HepG2 (cell line): ENCODE measurements at regions not wholly inside any gene's neighbourhood (a gene's known extent, or its start where the extent isn't known, plus 50 kb on each side); places are given as distances from the start of the nearest gene placed in this dataset.

Experiments
- NCOA2 ChIP-seq: sonication (generic); formaldehyde crosslinking; IDR thresholded peaks from 2 replicates; pipeline ENCODE4 v1.8.0; 2022; ENCODE audit warnings: inconsistent platforms
- SP1 ChIP-seq, 2 experiments: fragments of 450-650 bp in 1 of 2; sonication (generic) in 1 of 2; formaldehyde crosslinking in 1 of 2; IDR thresholded peaks; 2 replicates each; pipeline versions ENCODE4 v1.4.0 to v1.6.1; 2016 to 2020; ENCODE audit warnings: missing genetic modification reagents in 1 of 2
- TF ChIP-seq, protein P1 (sequence below), 2 experiments: sonication (generic) in 1 of 2; formaldehyde crosslinking in 1 of 2; IDR thresholded peaks; 2 replicates each; pipeline versions ENCODE4 v1.4.0 to v1.6.1; 2018 to 2020; ENCODE audit warnings: missing genetic modification reagents in 2 of 2, borderline replicate concordance in 1 of 2, low read depth in 1 of 2, mild to moderate bottlenecking in 1 of 2, missing biosample characterization in 1 of 2
- TF ChIP-seq, protein P2 (sequence below): sonication (generic); formaldehyde crosslinking; IDR thresholded peaks from 2 replicates; pipeline ENCODE4 v1.5.0; 2020; ENCODE audit warnings: mild to moderate bottlenecking, missing genetic modification reagents, moderate library complexity
- TF ChIP-seq, protein P3 (sequence below): sonication (generic); formaldehyde crosslinking; IDR thresholded peaks from 2 replicates; pipeline ENCODE4 v1.9.0; 2022; ENCODE audit warnings: missing genetic modification reagents, mild to moderate bottlenecking, borderline replicate concordance
- TF ChIP-seq, protein P4 (sequence below), 2 experiments: IDR thresholded peaks; 2 replicates each; pipeline ENCODE4 v1.6.1; 2011 to 2012; ENCODE audit warnings: low read length in 2 of 2, borderline replicate concordance in 1 of 2, low read depth in 1 of 2, mild to moderate bottlenecking in 1 of 2, moderate library complexity in 1 of 2

DNA sequence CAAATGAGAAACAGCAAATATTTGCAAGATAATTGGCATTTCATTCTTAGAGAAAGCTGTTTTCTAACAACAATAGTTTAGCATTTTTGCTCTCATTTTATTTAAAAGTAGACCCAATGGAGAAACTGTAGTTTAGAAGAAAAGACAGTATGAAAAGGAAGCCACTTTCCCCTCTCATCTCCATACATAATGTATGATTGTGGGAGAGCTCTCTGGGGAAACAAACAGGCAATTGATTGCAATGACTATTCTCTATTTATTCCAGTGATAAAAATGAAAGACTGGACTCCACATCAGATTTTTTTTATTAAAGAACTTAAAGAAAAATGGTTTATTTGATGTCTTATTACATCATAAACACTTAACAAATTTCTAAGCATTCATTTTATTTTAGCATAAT lies 116.8 kb upstream of the SASH1 start:
- TF ChIP-seq, protein P1, sequence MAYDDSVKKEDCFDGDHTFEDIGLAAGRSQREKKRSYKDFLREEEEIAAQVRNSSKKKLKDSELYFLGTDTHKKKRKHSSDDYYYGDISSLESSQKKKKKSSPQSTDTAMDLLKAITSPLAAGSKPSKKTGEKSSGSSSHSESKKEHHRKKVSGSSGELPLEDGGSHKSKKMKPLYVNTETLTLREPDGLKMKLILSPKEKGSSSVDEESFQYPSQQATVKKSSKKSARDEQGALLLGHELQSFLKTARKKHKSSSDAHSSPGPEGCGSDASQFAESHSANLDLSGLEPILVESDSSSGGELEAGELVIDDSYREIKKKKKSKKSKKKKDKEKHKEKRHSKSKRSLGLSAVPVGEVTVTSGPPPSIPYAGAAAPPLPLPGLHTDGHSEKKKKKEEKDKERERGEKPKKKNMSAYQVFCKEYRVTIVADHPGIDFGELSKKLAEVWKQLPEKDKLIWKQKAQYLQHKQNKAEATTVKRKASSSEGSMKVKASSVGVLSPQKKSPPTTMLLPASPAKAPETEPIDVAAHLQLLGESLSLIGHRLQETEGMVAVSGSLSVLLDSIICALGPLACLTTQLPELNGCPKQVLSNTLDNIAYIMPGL (CRISPR knock-in tag; IDR thresholded peaks at IDR 0.05; ENCODE audit: borderline replicate concordance in 1 of 2, low read depth in 1 of 2) = no peak
- TF ChIP-seq SP1 (IDR thresholded peaks at IDR 0.05) (no peak), SP1 (CRISPR knock-in tag; IDR thresholded peaks at IDR 0.05) (no peak), NCOA2 (no peak)
- TF ChIP-seq, protein P2, sequence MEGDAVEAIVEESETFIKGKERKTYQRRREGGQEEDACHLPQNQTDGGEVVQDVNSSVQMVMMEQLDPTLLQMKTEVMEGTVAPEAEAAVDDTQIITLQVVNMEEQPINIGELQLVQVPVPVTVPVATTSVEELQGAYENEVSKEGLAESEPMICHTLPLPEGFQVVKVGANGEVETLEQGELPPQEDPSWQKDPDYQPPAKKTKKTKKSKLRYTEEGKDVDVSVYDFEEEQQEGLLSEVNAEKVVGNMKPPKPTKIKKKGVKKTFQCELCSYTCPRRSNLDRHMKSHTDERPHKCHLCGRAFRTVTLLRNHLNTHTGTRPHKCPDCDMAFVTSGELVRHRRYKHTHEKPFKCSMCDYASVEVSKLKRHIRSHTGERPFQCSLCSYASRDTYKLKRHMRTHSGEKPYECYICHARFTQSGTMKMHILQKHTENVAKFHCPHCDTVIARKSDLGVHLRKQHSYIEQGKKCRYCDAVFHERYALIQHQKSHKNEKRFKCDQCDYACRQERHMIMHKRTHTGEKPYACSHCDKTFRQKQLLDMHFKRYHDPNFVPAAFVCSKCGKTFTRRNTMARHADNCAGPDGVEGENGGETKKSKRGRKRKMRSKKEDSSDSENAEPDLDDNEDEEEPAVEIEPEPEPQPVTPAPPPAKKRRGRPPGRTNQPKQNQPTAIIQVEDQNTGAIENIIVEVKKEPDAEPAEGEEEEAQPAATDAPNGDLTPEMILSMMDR = no peak
- TF ChIP-seq, protein P3, sequence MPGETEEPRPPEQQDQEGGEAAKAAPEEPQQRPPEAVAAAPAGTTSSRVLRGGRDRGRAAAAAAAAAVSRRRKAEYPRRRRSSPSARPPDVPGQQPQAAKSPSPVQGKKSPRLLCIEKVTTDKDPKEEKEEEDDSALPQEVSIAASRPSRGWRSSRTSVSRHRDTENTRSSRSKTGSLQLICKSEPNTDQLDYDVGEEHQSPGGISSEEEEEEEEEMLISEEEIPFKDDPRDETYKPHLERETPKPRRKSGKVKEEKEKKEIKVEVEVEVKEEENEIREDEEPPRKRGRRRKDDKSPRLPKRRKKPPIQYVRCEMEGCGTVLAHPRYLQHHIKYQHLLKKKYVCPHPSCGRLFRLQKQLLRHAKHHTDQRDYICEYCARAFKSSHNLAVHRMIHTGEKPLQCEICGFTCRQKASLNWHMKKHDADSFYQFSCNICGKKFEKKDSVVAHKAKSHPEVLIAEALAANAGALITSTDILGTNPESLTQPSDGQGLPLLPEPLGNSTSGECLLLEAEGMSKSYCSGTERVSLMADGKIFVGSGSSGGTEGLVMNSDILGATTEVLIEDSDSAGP (CRISPR knock-in tag) = no peak
- TF ChIP-seq, protein P4, sequence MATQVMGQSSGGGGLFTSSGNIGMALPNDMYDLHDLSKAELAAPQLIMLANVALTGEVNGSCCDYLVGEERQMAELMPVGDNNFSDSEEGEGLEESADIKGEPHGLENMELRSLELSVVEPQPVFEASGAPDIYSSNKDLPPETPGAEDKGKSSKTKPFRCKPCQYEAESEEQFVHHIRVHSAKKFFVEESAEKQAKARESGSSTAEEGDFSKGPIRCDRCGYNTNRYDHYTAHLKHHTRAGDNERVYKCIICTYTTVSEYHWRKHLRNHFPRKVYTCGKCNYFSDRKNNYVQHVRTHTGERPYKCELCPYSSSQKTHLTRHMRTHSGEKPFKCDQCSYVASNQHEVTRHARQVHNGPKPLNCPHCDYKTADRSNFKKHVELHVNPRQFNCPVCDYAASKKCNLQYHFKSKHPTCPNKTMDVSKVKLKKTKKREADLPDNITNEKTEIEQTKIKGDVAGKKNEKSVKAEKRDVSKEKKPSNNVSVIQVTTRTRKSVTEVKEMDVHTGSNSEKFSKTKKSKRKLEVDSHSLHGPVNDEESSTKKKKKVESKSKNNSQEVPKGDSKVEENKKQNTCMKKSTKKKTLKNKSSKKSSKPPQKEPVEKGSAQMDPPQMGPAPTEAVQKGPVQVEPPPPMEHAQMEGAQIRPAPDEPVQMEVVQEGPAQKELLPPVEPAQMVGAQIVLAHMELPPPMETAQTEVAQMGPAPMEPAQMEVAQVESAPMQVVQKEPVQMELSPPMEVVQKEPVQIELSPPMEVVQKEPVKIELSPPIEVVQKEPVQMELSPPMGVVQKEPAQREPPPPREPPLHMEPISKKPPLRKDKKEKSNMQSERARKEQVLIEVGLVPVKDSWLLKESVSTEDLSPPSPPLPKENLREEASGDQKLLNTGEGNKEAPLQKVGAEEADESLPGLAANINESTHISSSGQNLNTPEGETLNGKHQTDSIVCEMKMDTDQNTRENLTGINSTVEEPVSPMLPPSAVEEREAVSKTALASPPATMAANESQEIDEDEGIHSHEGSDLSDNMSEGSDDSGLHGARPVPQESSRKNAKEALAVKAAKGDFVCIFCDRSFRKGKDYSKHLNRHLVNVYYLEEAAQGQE (IDR thresholded peaks at IDR 0.05; ENCODE audit: borderline replicate concordance in 1 of 2, low read depth in 1 of 2, low read length in 2 of 2) = no peak
